GM23338 (cell line): ENCODE measurements at regions not wholly inside any gene's neighbourhood (a gene's known extent, or its start where the extent isn't known, plus 50 kb on each side); places are given as distances from the start of the nearest gene placed in this dataset.
A peak's percentile ranks its signal among the peaks of the same experiment; 100 is the strongest.

Source experiments
- ATAC-seq: fragments of 200-7000 bp; cut with Tn5 transposase; 3 replicates; pipeline ENCODE4 v1.9.1; 2020
- DNase-seq: peaks from one replicate; pipeline ENCODE4 v3.0.0-alpha.2; 2015; ENCODE audit warnings: low spot score
- H2AFZ ChIP-seq: fragments of 200-600 bp; sonication (generic); 2 replicates; pipeline ENCODE4 v1.8.0; 2016; ENCODE audit warnings: antibody characterized with exemption, mild to moderate bottlenecking, moderate library complexity
- H3F3A ChIP-seq: fragments of 200-600 bp; sonication (generic); replicated peaks from 2 replicates; pipeline ENCODE4 v1.8.0; 2017; ENCODE audit warnings: antibody characterized with exemption, mixed run types, low read depth
- H3K27ac ChIP-seq: fragments of 200-600 bp; sonication (generic); 2 replicates; pipeline ENCODE4 v1.6.1; 2016; ENCODE audit warnings: low read depth
- H3K27me3 ChIP-seq: fragments of 200-600 bp; sonication (generic); 2 replicates; pipeline ENCODE4 v1.8.0; 2016; ENCODE audit warnings: mild to moderate bottlenecking, mixed run types, moderate library complexity; ENCODE audit not compliant: insufficient read depth
- H3K36me3 ChIP-seq: fragments of 200-600 bp; sonication (generic); 2 replicates; pipeline ENCODE4 v1.8.0; 2016; ENCODE audit warnings: mild to moderate bottlenecking; ENCODE audit not compliant: insufficient read depth
- H3K4me1 ChIP-seq: fragments of 200-600 bp; sonication (generic); 2 replicates; pipeline ENCODE4 v1.8.0; 2016; ENCODE audit warnings: mild to moderate bottlenecking, moderate library complexity; ENCODE audit not compliant: insufficient read depth
- H3K4me2 ChIP-seq: fragments of 200-600 bp; sonication (generic); 2 replicates; pipeline ENCODE4 v1.7.1; 2017; ENCODE audit warnings: mixed run types
- H3K4me3 ChIP-seq: fragments of 200-600 bp; sonication (generic); 2 replicates; pipeline ENCODE4 v1.6.1; 2016; ENCODE audit warnings: mixed run types
- H3K79me2 ChIP-seq: fragments of 200-600 bp; sonication (generic); replicated peaks from 2 replicates; pipeline ENCODE4 v1.8.0; 2017; ENCODE audit warnings: mild to moderate bottlenecking; ENCODE audit not compliant: insufficient read depth
- H3K9me2 ChIP-seq: fragments of 200-600 bp; sonication (generic); 2 replicates; pipeline ENCODE4 v1.8.0; 2017; ENCODE audit not compliant: insufficient read depth
- H4K20me1 ChIP-seq: fragments of 200-600 bp; sonication (generic); replicated peaks from 2 replicates; pipeline ENCODE4 v1.8.0; 2017; ENCODE audit warnings: mild to moderate bottlenecking; ENCODE audit not compliant: insufficient read depth
- H3K27ac Mint-ChIP-seq: 2 replicates; pipeline ENCODE4 v1.8.0; 2020; ENCODE audit warnings: inconsistent platforms, mild to moderate bottlenecking, moderate library complexity, mixed read lengths
- H3K27me3 Mint-ChIP-seq: 3 replicates; pipeline ENCODE4 v1.8.0; 2022; ENCODE audit warnings: low read depth, mild to moderate bottlenecking, moderate library complexity, mixed read lengths, inconsistent platforms; ENCODE audit not compliant: insufficient read depth, poor library complexity
- H3K36me3 Mint-ChIP-seq: 3 replicates; pipeline ENCODE4 v1.8.0; 2021; ENCODE audit warnings: low read depth, mild to moderate bottlenecking, inconsistent platforms, moderate library complexity, mixed read lengths
- H3K4me1 Mint-ChIP-seq: 3 replicates; pipeline ENCODE4 v1.8.0; 2020; ENCODE audit warnings: mild to moderate bottlenecking, inconsistent platforms, mixed read lengths
- H3K4me3 Mint-ChIP-seq: 3 replicates; pipeline ENCODE4 v1.8.0; 2021; ENCODE audit warnings: moderate library complexity, mild to moderate bottlenecking, inconsistent platforms, mixed read lengths
- H3K9me3 Mint-ChIP-seq: 3 replicates; pipeline ENCODE4 v1.8.0; 2020; ENCODE audit warnings: moderate library complexity, mild to moderate bottlenecking, inconsistent platforms, mixed read lengths
- CTCF ChIP-seq, 2 experiments: fragments of 200-600 bp in 1 of 2; sonication (generic) in 1 of 2; conservative IDR thresholded peaks; 2 replicates each; pipeline versions ENCODE4 v1.5.1 to v1.6.1; 2016 to 2017; ENCODE audit warnings: antibody characterized with exemption in 2 of 2, low read depth in 2 of 2, mild to moderate bottlenecking in 2 of 2, moderate library complexity in 1 of 2
- ETS1 ChIP-seq: IDR thresholded peaks from 2 replicates; pipeline ENCODE4 v1.6.1; 2016; ENCODE audit warnings: antibody characterized with exemption
- EZH2 ChIP-seq: fragments of 200-600 bp; sonication (generic); IDR thresholded peaks from one replicate; pipeline ENCODE4 v1.8.0; 2017; ENCODE audit warnings: antibody characterized with exemption, mild to moderate bottlenecking, low read depth; ENCODE audit not compliant: unreplicated experiment
- POLR2AphosphoS5 ChIP-seq: IDR thresholded peaks from 2 replicates; pipeline ENCODE4 v1.6.1; 2016; ENCODE audit warnings: antibody characterized with exemption, low read depth
- REST ChIP-seq: IDR thresholded peaks from one replicate; pipeline ENCODE4 v1.6.1; 2018; ENCODE audit warnings: antibody characterized with exemption; ENCODE audit not compliant: unreplicated experiment
- STAT1 ChIP-seq: IDR thresholded peaks from one replicate; pipeline ENCODE4 v1.6.1; 2016; ENCODE audit warnings: antibody characterized with exemption; ENCODE audit not compliant: unreplicated experiment
- ZNF114 ChIP-seq: fragments of 250-450 bp; sonication (Bioruptor Pico); IDR thresholded peaks from 2 replicates; pipeline ENCODE4 v1.5.0; 2020; ENCODE audit warnings: mild to moderate bottlenecking, moderate library complexity
- ZNF331 ChIP-seq: fragments of 250-450 bp; sonication (Bioruptor Pico); IDR thresholded peaks from 2 replicates; pipeline ENCODE4 v1.5.0; 2020; ENCODE audit warnings: low read depth, mild to moderate bottlenecking, moderate library complexity

- TF ChIP-seq ETS1 (no peak), STAT1 (no peak), REST (no peak), ZNF114 (CRISPR knock-in tag) (no peak), ZNF331 (no peak), EZH2 (no peak)
These were observed 101.3 kb upstream of the TBX20 start (continued) for GRCh38 chr7:35355199-35355598.

- Mint-ChIP-seq H3K27ac (no peak overlapping the region), H3K27me3 (peaks cover 2% of the 10 kb centered on the region), H3K4me3 (no peak overlapping the region), H3K4me1 (peaks cover 10% of the 10 kb centered on the region), H3K9me3 (no peaks in the 10 kb centered on the region), H3K36me3 (no peaks in the 10 kb centered on the region)
- Histone ChIP-seq H3K27me3 (no peaks in the 10 kb centered on the region), H4K20me1 (no peaks in the 10 kb centered on the region), H2AFZ (peak overlapping the region; percentile 96), H3K27ac (no peak overlapping the region), H3K4me2 (no peak overlapping the region), H3K79me2 (no peaks in the 10 kb centered on the region), H3F3A (no peaks in the 10 kb centered on the region), H3K4me3 (no peak overlapping the region), H3K36me3 (no peaks in the 10 kb centered on the region), H3K4me1 (no peaks in the 10 kb centered on the region), H3K9me2 (0 out of 2 replicates have a peak, but pooled peaks cover 3% of the 10 kb centered on the region)
- peak; percentile 10 for DNase-seq
- ATAC-seq, result no peak; the same call in 2 of the 3 replicates
- TF ChIP-seq REST (no peak), EZH2 (no peak), ZNF114 (CRISPR knock-in tag) (no peak), POLR2AphosphoS5 (no peak), STAT1 (no peak), CTCF (conservative IDR thresholded peaks at IDR 0.05; ENCODE audit: low read depth in 2 of 2) (no peak)
These were observed 99.6 kb upstream of the TBX20 start for GRCh38 chr7:35353481-35353880.
